Immature natural killer cell (primary cell): ENCODE measurements at regions not wholly inside any gene's neighbourhood (a gene's known extent, or its start where the extent isn't known, plus 50 kb on each side); places are given as distances from the start of the nearest gene placed in this dataset.

ENCODE experiments used
- DNase-seq, 3 donors: peaks; one replicate each; pipeline ENCODE4 v3.0.0; 2022; ENCODE audit warnings: mixed read lengths in 1 of 3
- H3K27ac Mint-ChIP-seq, 6 donors: one replicate each; pipeline ENCODE4 v1.8.0; 2020; ENCODE audit warnings: mixed read lengths in 6 of 6, mild to moderate bottlenecking in 5 of 6, inconsistent platforms in 4 of 6, moderate library complexity in 3 of 6
- H3K27me3 Mint-ChIP-seq, 3 donors: one replicate each; pipeline ENCODE4 v1.8.0; 2020 to 2021; ENCODE audit warnings: low read depth in 3 of 3, mild to moderate bottlenecking in 3 of 3, mixed read lengths in 3 of 3, moderate library complexity in 3 of 3, inconsistent platforms in 1 of 3
- H3K36me3 Mint-ChIP-seq, 3 donors: one replicate each; pipeline ENCODE4 v1.8.0; 2020; ENCODE audit warnings: mixed read lengths in 3 of 3, inconsistent platforms in 2 of 3, mild to moderate bottlenecking in 2 of 3
- H3K4me1 Mint-ChIP-seq, 2 donors: one replicate each; pipeline ENCODE4 v1.8.0; 2020; ENCODE audit warnings: inconsistent platforms in 2 of 2, mild to moderate bottlenecking in 2 of 2, mixed read lengths in 2 of 2, moderate library complexity in 1 of 2
- H3K4me3 Mint-ChIP-seq, 5 donors: one replicate each; pipeline ENCODE4 v1.8.0; 2020; ENCODE audit warnings: mild to moderate bottlenecking in 5 of 5, mixed read lengths in 5 of 5, inconsistent platforms in 3 of 5, moderate library complexity in 3 of 5
- H3K9me3 Mint-ChIP-seq, 6 donors: one replicate each; pipeline ENCODE4 v1.8.0; 2020; ENCODE audit warnings: mild to moderate bottlenecking in 6 of 6, mixed read lengths in 6 of 6, inconsistent platforms in 4 of 6, moderate library complexity in 3 of 6

DNA sequence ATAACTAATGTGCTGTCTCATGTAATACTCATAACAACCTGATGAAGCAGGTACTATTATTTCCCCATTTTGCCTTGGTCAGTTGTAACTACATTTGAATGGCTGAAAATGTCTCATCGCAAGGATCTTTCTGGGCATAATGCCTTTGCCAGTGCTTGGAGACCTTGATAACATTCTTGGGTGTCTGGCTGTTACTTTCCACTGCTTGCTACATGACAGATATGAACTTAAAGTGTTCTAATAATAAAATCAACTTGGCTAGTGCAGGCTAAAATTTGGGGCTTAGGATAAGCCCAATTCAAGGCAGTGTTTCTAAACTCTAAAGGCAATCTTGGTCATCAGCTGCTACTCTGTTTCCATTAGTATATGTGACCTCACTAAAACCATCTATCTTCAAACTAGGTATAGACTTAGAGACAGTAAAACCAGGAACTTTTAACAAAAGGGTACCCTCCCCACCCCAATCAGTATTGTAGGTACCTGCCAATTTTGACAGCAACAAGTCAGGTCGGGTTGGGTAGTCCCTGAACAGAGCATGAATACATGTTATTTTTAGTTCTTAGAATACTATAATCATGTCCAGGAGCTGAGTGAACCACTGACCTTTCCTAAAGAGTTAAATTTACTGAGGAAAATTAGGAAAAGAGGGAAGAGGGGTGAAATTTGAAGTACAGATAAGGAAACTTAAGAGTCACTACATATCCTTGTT is 68.2 kb upstream of the AHR start:
- Mint-ChIP-seq H3K27me3 (peaks cover 0 to 2% (median 0%) of the 10 kb centered on the region in 3 donors), H3K4me1 (peaks cover 23 to 25% of the 10 kb centered on the region in 2 donors), H3K27ac (no peak overlapping the region), H3K4me3 (no peak overlapping the region), H3K36me3 (no peaks in the 10 kb centered on the region), H3K9me3 (peaks cover 0 to 5% (median 0%) of the 10 kb centered on the region in 6 donors)
- no peak for DNase-seq

DNA sequence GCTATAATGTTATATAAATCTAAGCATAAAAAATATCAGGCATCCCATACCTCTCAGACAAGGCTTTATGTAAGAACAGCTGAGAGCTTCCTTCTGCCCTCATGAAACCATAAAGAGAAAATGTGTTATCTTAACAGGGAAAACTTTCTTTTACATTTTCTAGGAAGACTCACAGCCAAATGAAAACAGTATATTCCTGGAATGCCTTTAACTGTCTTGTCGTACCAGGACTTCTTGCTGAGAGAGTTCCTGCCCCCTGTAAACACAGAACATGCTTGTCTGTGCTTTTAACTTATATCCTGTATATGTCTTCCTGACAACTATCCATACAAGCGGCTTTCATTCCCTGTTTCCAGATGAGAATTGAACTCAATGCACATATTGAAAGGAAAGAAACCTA is 64.8 kb upstream of the AHR start:
- peaks cover 31 to 37% of the 10 kb centered on the region in 2 donors for H3K4me1 Mint-ChIP-seq

DNA sequence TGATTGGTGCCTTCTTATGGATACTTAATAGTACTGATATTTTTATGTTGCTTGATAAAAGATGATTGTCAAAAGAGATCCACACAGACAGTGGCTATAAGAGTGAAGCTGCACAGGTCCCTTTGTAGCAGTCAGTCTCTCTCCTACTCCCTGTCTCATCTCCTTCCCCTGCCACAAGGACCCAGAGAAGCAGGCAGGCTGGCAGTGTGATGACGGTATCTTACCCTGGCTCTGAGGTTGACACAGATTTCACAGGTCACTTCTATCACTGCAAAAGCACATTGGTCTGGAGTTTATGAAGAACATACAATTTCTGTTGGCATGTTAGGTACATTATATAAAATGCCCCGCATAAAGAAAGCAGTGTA is 64.4 kb upstream of the AHR start:
- peak in 1 of 3 donors; percentile 54 for DNase-seq
- Mint-ChIP-seq H3K9me3 (peaks cover 0 to 5% (median 0%) of the 10 kb centered on the region in 6 donors), H3K36me3 (no peaks in the 10 kb centered on the region), H3K27me3 (peaks cover 0 to 2% (median 2%) of the 10 kb centered on the region in 3 donors), H3K4me1 (peaks cover 31 to 37% of the 10 kb centered on the region in 2 donors), H3K4me3 (peak overlapping the region; percentile 66 to 82 (median 72)), H3K27ac (peak overlapping the region; percentile 91 to 99 (median 94))

More for the DNA sequence above, 64.8 kb upstream of the AHR start:
- H3K9me3 Mint-ChIP-seq: peaks cover 0 to 5% (median 0%) of the 10 kb centered on the region in 6 donors
- H3K36me3 Mint-ChIP-seq: no peaks in the 10 kb centered on the region
- H3K4me3 Mint-ChIP-seq: peak overlapping the region in 4 of 5 donors; percentile 66 to 82 (median 75)
- DNase-seq: no peak
- peaks cover 0 to 2% (median 2%) of the 10 kb centered on the region in 3 donors for H3K27me3 Mint-ChIP-seq
- H3K27ac Mint-ChIP-seq: peak overlapping the region; percentile 91 to 99 (median 94)

DNA sequence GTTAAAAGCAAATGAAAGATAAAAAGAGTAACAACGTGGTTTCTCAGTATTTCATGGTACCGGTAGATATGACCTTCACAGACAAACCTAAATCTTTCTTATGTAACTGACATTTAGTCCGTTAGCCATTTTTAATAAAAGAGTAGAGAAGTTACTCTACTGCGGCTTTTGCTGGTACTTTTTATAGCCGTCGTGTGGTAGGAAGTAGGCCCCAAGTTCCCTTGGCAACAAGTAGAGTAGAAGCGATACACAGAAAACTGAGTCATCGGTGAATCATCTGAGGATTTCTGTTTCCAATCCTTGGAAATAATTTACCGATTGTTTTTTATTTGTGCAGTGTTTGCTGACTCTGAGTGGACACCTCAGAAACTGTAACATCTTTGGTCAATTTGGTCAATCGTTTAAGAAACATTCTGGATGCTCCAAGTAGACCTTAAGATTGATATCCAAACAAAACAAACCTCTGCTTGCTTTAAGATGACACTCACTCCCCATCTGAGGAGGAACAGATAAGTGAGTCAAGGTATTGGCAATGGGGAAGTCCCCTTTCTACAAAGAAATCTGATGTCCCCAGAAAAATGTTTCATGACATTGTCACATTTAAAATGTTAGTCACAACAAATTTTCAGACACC is 63.9 kb upstream of the AHR start:
- peak; percentile 69 to 78 (median 75) for DNase-seq
- peaks cover 31 to 37% of the 10 kb centered on the region in 2 donors for H3K4me1 Mint-ChIP-seq
- H3K4me3 Mint-ChIP-seq: peak overlapping the region; percentile 66 to 82 (median 72)
- peaks cover 0 to 2% (median 2%) of the 10 kb centered on the region in 3 donors for H3K27me3 Mint-ChIP-seq
- H3K9me3 Mint-ChIP-seq: peaks cover 0 to 5% (median 0%) of the 10 kb centered on the region in 6 donors
- H3K36me3 Mint-ChIP-seq: no peaks in the 10 kb centered on the region
- peak overlapping the region; percentile 91 to 99 (median 94) for H3K27ac Mint-ChIP-seq

DNA sequence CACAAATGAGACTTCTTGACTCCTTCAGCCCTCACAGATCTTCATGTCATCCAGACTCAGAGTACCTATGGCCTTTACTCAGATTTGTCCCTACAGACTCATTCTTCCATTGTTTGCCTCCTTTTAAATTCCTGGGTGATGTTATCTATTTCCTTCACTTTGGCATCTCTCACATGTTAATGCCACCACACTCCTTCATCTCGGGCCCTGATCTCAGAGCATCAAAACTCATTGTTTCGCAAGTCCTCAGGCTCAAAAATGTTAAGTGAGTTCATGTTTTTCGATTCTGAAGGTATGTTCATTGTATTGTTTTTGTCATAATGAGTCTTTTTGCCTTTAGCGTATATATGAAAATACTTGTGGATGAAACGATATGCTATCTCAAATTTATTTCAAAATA is 62.3 kb upstream of the AHR start:
- Mint-ChIP-seq H3K36me3 (no peaks in the 10 kb centered on the region), H3K9me3 (peaks cover 0 to 3% (median 0%) of the 10 kb centered on the region in 6 donors), H3K27me3 (peaks cover 2% of the 10 kb centered on the region in 3 donors), H3K4me1 (peaks cover 31 to 37% of the 10 kb centered on the region in 2 donors), H3K27ac (peak overlapping the region; percentile 24 to 98 (median 63)), H3K4me3 (peak overlapping the region in 1 of 5 donors; percentile 8)
- no peak for DNase-seq

DNA sequence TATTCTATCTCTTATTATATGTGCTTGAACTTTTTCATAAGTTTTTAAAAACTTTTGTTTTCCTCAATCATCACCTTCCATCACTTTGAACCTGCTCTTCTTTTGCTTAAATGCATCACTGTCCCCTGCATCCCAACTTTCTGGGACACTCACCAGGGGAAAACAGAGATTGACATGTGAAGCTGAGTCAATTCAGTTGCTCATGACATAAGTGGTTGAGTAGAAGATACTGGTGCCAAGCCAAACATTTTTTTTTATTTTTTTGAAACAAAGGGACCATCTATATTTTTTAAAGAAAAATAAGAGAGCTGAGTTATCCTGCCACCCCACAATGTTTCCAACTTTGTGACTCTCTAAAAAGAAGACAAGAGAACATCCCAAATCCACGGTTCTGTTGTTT is 61.8 kb upstream of the AHR start:
- H3K27me3 Mint-ChIP-seq: peaks cover 2 to 5% (median 2%) of the 10 kb centered on the region in 3 donors
- H3K9me3 Mint-ChIP-seq: peaks cover 0 to 3% (median 0%) of the 10 kb centered on the region in 6 donors
- no peaks in the 10 kb centered on the region for H3K36me3 Mint-ChIP-seq
- DNase-seq: no peak
- no peak overlapping the region for H3K4me3 Mint-ChIP-seq
- H3K27ac Mint-ChIP-seq: peak overlapping the region in 1 of 6 donors; percentile 47
- peaks cover 31 to 37% of the 10 kb centered on the region in 2 donors for H3K4me1 Mint-ChIP-seq

DNA sequence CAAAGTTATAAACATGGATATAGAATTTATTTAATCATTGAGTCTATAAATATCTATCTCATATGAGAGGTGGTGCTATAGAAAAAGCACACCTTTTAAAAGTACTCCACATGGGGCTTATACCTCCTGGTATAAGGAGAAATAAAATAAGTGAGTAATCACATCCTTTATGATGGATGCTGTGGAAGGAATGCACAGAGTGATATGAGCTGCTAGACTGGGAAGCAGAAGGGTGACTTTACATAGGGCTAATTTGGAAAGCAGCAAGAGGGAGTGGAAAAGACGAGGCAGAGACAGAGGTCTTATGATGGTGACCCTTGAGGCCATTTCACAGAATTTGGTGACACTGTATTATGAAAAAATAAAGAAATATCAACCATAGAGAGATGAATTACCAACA is 59.4 kb upstream of the AHR start:
- H3K4me3 Mint-ChIP-seq: no peak overlapping the region
- no peaks in the 10 kb centered on the region for H3K9me3 Mint-ChIP-seq
- no peak for DNase-seq
- H3K27me3 Mint-ChIP-seq: peaks cover 2 to 5% (median 2%) of the 10 kb centered on the region in 3 donors
- H3K4me1 Mint-ChIP-seq: peaks cover 21 to 24% of the 10 kb centered on the region in 2 donors
- no peak overlapping the region for H3K27ac Mint-ChIP-seq
- no peaks in the 10 kb centered on the region for H3K36me3 Mint-ChIP-seq

DNA sequence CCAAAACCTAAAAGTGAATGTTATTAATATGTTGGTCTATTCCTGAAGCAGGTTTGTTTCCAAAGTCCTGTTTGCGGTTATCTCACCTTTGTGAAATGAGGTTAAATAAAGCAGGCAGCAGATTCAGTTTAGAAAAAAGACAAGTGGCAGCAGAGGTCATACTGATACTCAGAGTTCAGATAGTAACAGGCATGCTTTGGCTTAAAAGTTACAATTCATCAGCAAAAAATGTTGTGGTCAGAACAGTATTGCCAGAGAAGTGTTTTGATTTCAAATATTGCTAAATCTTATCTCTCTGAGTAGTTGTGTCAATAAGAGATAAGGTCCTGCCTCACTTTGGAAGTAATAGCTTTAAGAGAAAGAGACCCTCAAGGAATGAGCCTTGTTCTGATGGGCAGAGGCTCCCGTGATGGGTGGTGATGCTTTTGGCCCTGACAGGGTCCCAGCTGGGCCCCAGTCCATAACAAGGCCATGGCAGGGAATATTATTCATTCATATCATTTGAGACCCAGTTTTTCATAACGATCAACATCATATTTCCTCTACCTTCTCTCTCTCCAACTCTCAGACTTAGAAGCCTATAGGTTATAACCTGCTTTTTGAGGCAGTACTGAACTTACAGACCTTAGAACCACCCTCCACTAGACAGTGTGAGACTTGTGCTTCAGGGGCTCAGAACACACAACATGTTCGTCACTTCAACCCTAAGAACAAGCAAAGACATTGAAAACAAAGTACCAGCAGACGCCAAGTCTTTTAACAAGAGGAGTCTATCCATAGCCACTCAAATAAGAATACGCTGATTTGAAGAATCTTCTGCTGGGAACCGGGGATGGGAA is 58.5 kb upstream of the AHR start:
- no peaks in the 10 kb centered on the region for H3K9me3 Mint-ChIP-seq
- H3K27me3 Mint-ChIP-seq: peaks cover 0 to 5% (median 2%) of the 10 kb centered on the region in 3 donors
- H3K36me3 Mint-ChIP-seq: no peaks in the 10 kb centered on the region
- no peak overlapping the region for H3K4me3 Mint-ChIP-seq
- DNase-seq: no peak
- no peak overlapping the region for H3K27ac Mint-ChIP-seq
- peaks cover 12 to 15% of the 10 kb centered on the region in 2 donors for H3K4me1 Mint-ChIP-seq

DNA sequence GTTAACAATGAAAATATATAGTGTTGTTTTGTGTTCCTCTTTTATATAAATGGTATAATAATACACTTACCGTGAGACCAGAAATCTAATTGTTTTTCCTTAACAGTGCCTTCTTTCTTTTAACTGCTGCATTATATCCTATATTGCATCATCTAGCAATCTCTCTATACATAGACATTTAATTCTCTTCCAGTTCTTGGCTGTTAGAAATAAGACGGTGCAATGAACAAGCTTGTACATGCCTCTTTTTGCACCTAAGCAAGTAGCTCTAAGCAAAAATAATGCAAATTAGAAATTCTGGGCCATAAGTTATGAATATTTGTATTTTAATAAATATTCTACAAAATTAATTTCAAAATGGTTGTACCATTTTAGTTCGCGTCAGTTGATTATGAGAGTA is 55.9 kb upstream of the AHR start:
- H3K4me1 Mint-ChIP-seq: peaks cover 0 to under 1% of the 10 kb centered on the region in 2 donors
- DNase-seq: no peak
- peaks cover 0 to 3% (median 2%) of the 10 kb centered on the region in 3 donors for H3K27me3 Mint-ChIP-seq
- no peaks in the 10 kb centered on the region for H3K36me3 Mint-ChIP-seq
- H3K4me3 Mint-ChIP-seq: no peak overlapping the region
- no peaks in the 10 kb centered on the region for H3K9me3 Mint-ChIP-seq
- no peak overlapping the region for H3K27ac Mint-ChIP-seq

DNA sequence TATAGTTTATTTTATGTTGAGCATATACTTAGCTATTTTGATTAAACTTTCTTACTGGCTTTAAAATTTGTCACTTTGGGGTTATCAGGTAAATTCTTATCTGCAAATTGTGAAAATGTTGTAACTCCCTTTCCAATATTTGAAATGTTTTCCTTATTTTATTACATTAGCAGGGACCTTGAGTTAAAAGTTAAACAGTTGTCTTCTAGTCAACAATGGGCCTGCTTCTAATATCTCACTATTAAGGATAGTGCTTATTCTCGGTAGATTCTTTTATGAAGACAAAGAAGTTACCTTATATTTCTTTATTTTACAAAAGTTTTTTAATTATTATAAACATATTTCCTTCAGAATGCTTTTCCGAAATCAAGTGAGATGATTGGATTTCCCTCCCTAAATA is 53.7 kb upstream of the AHR start:
- Mint-ChIP-seq H3K4me3 (no peak overlapping the region), H3K27me3 (peaks cover 0 to 2% (median 2%) of the 10 kb centered on the region in 3 donors), H3K27ac (no peak overlapping the region), H3K36me3 (no peaks in the 10 kb centered on the region), H3K9me3 (no peaks in the 10 kb centered on the region), H3K4me1 (peaks cover 5 to 13% of the 10 kb centered on the region in 2 donors)
- no peak for DNase-seq

DNA sequence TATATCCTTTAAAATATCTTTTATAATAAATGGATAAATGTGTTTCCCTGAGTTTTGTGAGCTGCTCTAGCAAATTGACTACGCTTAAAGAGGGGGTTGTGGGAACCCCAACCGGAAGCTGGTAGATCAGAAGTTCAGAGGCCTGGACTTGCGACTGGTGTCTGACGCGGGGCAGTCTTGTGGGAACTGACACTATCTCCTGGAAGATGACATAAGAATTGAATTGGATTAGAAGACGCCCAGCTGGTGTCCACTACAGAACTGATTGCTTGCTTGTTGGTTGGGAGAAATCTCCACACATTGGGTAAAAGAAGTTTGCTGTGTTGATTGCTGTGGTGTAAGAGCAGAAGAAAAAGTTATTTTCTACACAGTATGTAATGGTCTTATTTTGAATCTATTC is 51.1 kb upstream of the AHR start:
- H3K36me3 Mint-ChIP-seq: no peaks in the 10 kb centered on the region
- H3K4me3 Mint-ChIP-seq: no peak overlapping the region
- peaks cover 5 to 13% of the 10 kb centered on the region in 2 donors for H3K4me1 Mint-ChIP-seq
- no peaks in the 10 kb centered on the region for H3K9me3 Mint-ChIP-seq
- no peak for DNase-seq
- H3K27ac Mint-ChIP-seq: peak overlapping the region in 1 of 6 donors; percentile 12
- H3K27me3 Mint-ChIP-seq: no peaks in the 10 kb centered on the region

DNA sequence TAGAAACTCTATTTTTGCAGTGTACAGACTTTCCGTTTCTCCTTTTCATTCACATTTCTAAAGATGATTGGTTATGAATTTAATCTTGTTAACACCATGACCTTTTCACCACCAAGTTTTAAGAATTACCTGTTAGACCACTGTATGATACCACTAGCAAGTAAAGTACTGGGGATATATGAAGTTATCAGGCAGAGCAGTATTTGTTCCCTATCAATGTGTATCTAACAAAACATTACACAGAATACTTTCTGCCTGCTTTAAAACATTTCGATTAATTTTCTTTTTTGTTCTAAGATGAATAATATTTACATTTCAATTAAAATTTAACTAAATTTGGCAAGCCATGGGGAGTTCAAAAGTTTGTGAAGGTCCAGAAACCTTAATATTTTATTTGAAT is 49.9 kb upstream of the AHR start:
- Mint-ChIP-seq H3K27ac (peak overlapping the region in 2 of 6 donors; percentile 15 to 19), H3K36me3 (peaks cover 0 to 2% (median 0%) of the 10 kb centered on the region in 3 donors), H3K4me1 (peaks cover 5 to 13% of the 10 kb centered on the region in 2 donors), H3K4me3 (no peak overlapping the region), H3K27me3 (peaks cover 0 to under 1% (median 0%) of the 10 kb centered on the region in 3 donors), H3K9me3 (peaks cover 0 to 3% (median 0%) of the 10 kb centered on the region in 6 donors)
- no peak for DNase-seq
